WTC11 (cell line): ENCODE measurements at regions not wholly inside any gene's neighbourhood (a gene's known extent, or its start where the extent isn't known, plus 50 kb on each side); places are given as distances from the start of the nearest gene placed in this dataset.

Experiments
- AR ChIP-seq: fragments of 250-450 bp; sonication (Bioruptor Pico); IDR thresholded peaks from 2 replicates; pipeline ENCODE4 v1.9.0; 2021; ENCODE audit warnings: mild to moderate bottlenecking
- CTCF ChIP-seq: fragments of 200-600 bp; IDR thresholded peaks from 2 replicates; pipeline ENCODE4 v1.8.0; 2022; ENCODE audit warnings: antibody characterized with exemption
- HMGXB4 ChIP-seq: sonication (generic); formaldehyde crosslinking; IDR thresholded peaks from 2 replicates; pipeline ENCODE4 v1.8.1; 2023; ENCODE audit warnings: mild to moderate bottlenecking, moderate library complexity, missing genetic modification reagents
- SMAD3 ChIP-seq: sonication (generic); formaldehyde crosslinking; IDR thresholded peaks from 2 replicates; pipeline ENCODE4 v1.8.0; 2022; ENCODE audit warnings: missing genetic modification reagents, mild to moderate bottlenecking, borderline replicate concordance
- TCF7 ChIP-seq: sonication (generic); formaldehyde crosslinking; IDR thresholded peaks from 2 replicates; pipeline ENCODE4 v1.8.0; 2022; ENCODE audit warnings: mild to moderate bottlenecking, low read depth, missing genetic modification reagents, moderate library complexity
- USF2 ChIP-seq: sonication (generic); formaldehyde crosslinking; IDR thresholded peaks from 2 replicates; pipeline ENCODE4 v1.8.1; 2023; ENCODE audit warnings: mild to moderate bottlenecking, missing genetic modification reagents, moderate library complexity
- ZBTB43 ChIP-seq: sonication (generic); formaldehyde crosslinking; IDR thresholded peaks from 2 replicates; pipeline ENCODE4 v1.8.1; 2023; ENCODE audit warnings: mild to moderate bottlenecking, missing genetic modification reagents
- ZNF121 ChIP-seq: sonication (generic); formaldehyde crosslinking; IDR thresholded peaks from 2 replicates; pipeline ENCODE4 v1.8.0; 2023; ENCODE audit warnings: missing genetic modification reagents
- ZNF263 ChIP-seq: sonication (generic); formaldehyde crosslinking; IDR thresholded peaks from 2 replicates; pipeline ENCODE4 v1.8.1; 2022; ENCODE audit warnings: low read depth, mild to moderate bottlenecking, moderate library complexity, missing genetic modification reagents

GRCh38 chr4:137463377-137464003 is 68.8 kb downstream of the PCDH18 start:
- TF ChIP-seq ZNF263 (no peak), CTCF (no peak), AR (CRISPR knock-in tag) (no peak), USF2 (no peak), ZBTB43 (CRISPR knock-in tag) (no peak), ZNF121 (CRISPR knock-in tag) (no peak), SMAD3 (CRISPR knock-in tag) (no peak), HMGXB4 (CRISPR knock-in tag) (no peak), TCF7 (CRISPR knock-in tag) (no peak)
